CD14-positive monocyte (primary cell): ENCODE measurements at regions not wholly inside any gene's neighbourhood (a gene's known extent, or its start where the extent isn't known, plus 50 kb on each side); places are given as distances from the start of the nearest gene placed in this dataset.
A peak's percentile ranks its signal among the peaks of the same experiment; 100 is the strongest.

Experiments
- DNase-seq, 3 donors: peaks; one replicate each; pipeline ENCODE4 v3.0.0-alpha.2; 2011 to 2022
- H2AFZ ChIP-seq: 2 replicates; pipeline ENCODE4 v1.6.0; 2012; ENCODE audit warnings: mild to moderate bottlenecking, low read depth, low read length, inconsistent platforms; ENCODE audit not compliant: insufficient read depth, poor library complexity, severe bottlenecking
- H3K27ac ChIP-seq, 2 donors: 1 replicate in 1 of 2; 2 replicates in 1 of 2; pipeline ENCODE4 v1.5.1; 2012 to 2013; ENCODE audit warnings: low read length in 2 of 2, control low read depth in 1 of 2, inconsistent platforms in 1 of 2, low read depth in 1 of 2, mild to moderate bottlenecking in 1 of 2
- H3K27me3 ChIP-seq, 2 donors: one replicate each; pipeline versions ENCODE4 v1.6.0 to v1.6.1; 2011 to 2013; ENCODE audit warnings: low read length in 2 of 2; ENCODE audit not compliant: control insufficient read depth in 2 of 2, insufficient read depth in 2 of 2
- H3K36me3 ChIP-seq, 2 donors: replicated peaks in 1 of 2; 1 replicate in 1 of 2; 2 replicates in 1 of 2; pipeline versions ENCODE4 v1.5.1 to v1.6.1; 2012 to 2013; ENCODE audit warnings: low read length in 2 of 2, control low read depth in 1 of 2, inconsistent platforms in 1 of 2, mild to moderate bottlenecking in 1 of 2; ENCODE audit not compliant: insufficient read depth in 2 of 2, control insufficient read depth in 1 of 2
- H3K4me1 ChIP-seq, 2 donors: 1 replicate in 1 of 2; 2 replicates in 1 of 2; pipeline versions ENCODE4 v1.5.1 to v1.6.1; 2012 to 2013; ENCODE audit warnings: low read length in 2 of 2, control low read depth in 1 of 2, inconsistent platforms in 1 of 2, mild to moderate bottlenecking in 1 of 2, moderate library complexity in 1 of 2; ENCODE audit not compliant: insufficient read depth in 2 of 2, control insufficient read depth in 1 of 2
- H3K4me2 ChIP-seq: replicated peaks from 2 replicates; pipeline ENCODE3; 2012; ENCODE audit warnings: low read length, moderate library complexity, mild to moderate bottlenecking; ENCODE audit not compliant: poor library complexity, severe bottlenecking; ENCODE audit errors: extremely low read depth
- H3K4me3 ChIP-seq, 3 experiments: fragments of 200-600 bp in 1 of 3; sonication (generic) in 1 of 3; replicated peaks in 1 of 3; 1 replicate in 2 of 3; 2 replicates in 1 of 3; pipeline ENCODE4 v1.5.1; 2011 to 2013; ENCODE audit warnings: low read length in 3 of 3, mild to moderate bottlenecking in 3 of 3, control low read depth in 2 of 3, low read depth in 2 of 3, inconsistent platforms in 1 of 3, moderate library complexity in 1 of 3
- H3K79me2 ChIP-seq: 2 replicates; pipeline ENCODE4 v1.6.0; 2012; ENCODE audit warnings: mild to moderate bottlenecking, control low read depth, inconsistent platforms, low read length, moderate library complexity; ENCODE audit not compliant: insufficient read depth
- H3K9ac ChIP-seq: 2 replicates; pipeline ENCODE4 v1.6.0; 2017; ENCODE audit warnings: low read length, mild to moderate bottlenecking; ENCODE audit not compliant: insufficient read depth, poor library complexity, severe bottlenecking
- H3K9me3 ChIP-seq, 2 donors: replicated peaks in 1 of 2; 1 replicate in 1 of 2; 2 replicates in 1 of 2; pipeline versions ENCODE4 v1.5.1 to v1.6.1; 2012 to 2013; ENCODE audit warnings: low read length in 2 of 2, control low read depth in 1 of 2; ENCODE audit not compliant: control insufficient read depth in 1 of 2, insufficient read depth in 1 of 2
- H4K20me1 ChIP-seq: 2 replicates; pipeline ENCODE4 v1.6.0; 2012; ENCODE audit warnings: mild to moderate bottlenecking, low read length, control low read depth, moderate library complexity; ENCODE audit not compliant: insufficient read depth
- H3K27ac Mint-ChIP-seq, 7 donors: one replicate each; pipeline ENCODE4 v1.8.0; 2020; ENCODE audit warnings: mild to moderate bottlenecking in 7 of 7, mixed read lengths in 7 of 7, moderate library complexity in 6 of 7, inconsistent platforms in 2 of 7
- H3K27me3 Mint-ChIP-seq, 3 donors: one replicate each; pipeline ENCODE4 v1.8.0; 2021 to 2022; ENCODE audit warnings: low read depth in 3 of 3, mild to moderate bottlenecking in 3 of 3, mixed read lengths in 3 of 3, moderate library complexity in 3 of 3, inconsistent platforms in 1 of 3
- H3K36me3 Mint-ChIP-seq, 2 donors: one replicate each; pipeline ENCODE4 v1.8.0; 2020; ENCODE audit warnings: mixed read lengths in 2 of 2, inconsistent platforms in 1 of 2, mild to moderate bottlenecking in 1 of 2
- H3K4me1 Mint-ChIP-seq: one replicate; pipeline ENCODE4 v1.8.0; 2020; ENCODE audit warnings: mild to moderate bottlenecking, mixed read lengths
- H3K4me3 Mint-ChIP-seq, 2 donors: one replicate each; pipeline ENCODE4 v1.8.0; 2020; ENCODE audit warnings: mild to moderate bottlenecking in 2 of 2, mixed read lengths in 2 of 2, moderate library complexity in 1 of 2
- H3K9me3 Mint-ChIP-seq, 7 donors: one replicate each; pipeline ENCODE4 v1.8.0; 2020 to 2022; ENCODE audit warnings: mixed read lengths in 7 of 7, mild to moderate bottlenecking in 6 of 7, moderate library complexity in 6 of 7, inconsistent platforms in 2 of 7
- CTCF ChIP-seq: fragments of 200-600 bp; IDR thresholded peaks from one replicate; pipeline ENCODE4 v1.8.0; 2022; ENCODE audit warnings: antibody characterized with exemption, mild to moderate bottlenecking
- WGBS: methylation state at CpG from one replicate; pipeline ENCODE4 v1.1.5; 2013; ENCODE audit warnings: missing lambda C conversion rate; ENCODE audit not compliant: insufficient coverage; 5-methylcytosine and 5-hydroxymethylcytosine counted together
- intact Hi-C, 2 donors: fragments of 100-400 bp; cut with micrococcal nuclease; formaldehyde crosslinking; loops; one replicate each; pipeline versions ENCODE4 v1.15.0 to v1.15.1; 2023

- H3K4me1 Mint-ChIP-seq = no peaks in the 10 kb centered on the region
- H3K27me3 Mint-ChIP-seq = no peaks in the 10 kb centered on the region
- Histone ChIP-seq H4K20me1 (no peaks in the 10 kb centered on the region), H3K27me3 (no peaks in the 10 kb centered on the region), H3K79me2 (no peaks in the 10 kb centered on the region), H3K4me1 (no peaks in the 10 kb centered on the region), H3K27ac (no peak overlapping the region), H3K36me3 (no peaks in the 10 kb centered on the region), H3K4me2 (no peak overlapping the region), H3K9me3 (peaks cover 0 to 8% of the 10 kb centered on the region in 2 donors), H2AFZ (no peak overlapping the region), H3K9ac (no peak overlapping the region), H3K4me3 (no peak overlapping the region)
- no peaks in the 10 kb centered on the region for H3K36me3 Mint-ChIP-seq
- no CpG with 5 or more reads among the region's 3 CpGs for WGBS
- TF ChIP-seq CTCF = no peak
- H3K4me3 Mint-ChIP-seq = no peak overlapping the region
- intact Hi-C loops = no loop called here
- DNase-seq = no peak
- peaks cover 0 to 5% (median 2%) of the 10 kb centered on the region in 7 donors for H3K9me3 Mint-ChIP-seq
- H3K27ac Mint-ChIP-seq = no peak overlapping the region
Observed at GRCh38 chr5:118314931-118315330, 673.4 kb downstream of the DTWD2 start.

- Histone ChIP-seq H3K27me3 (no peaks in the 10 kb centered on the region), H2AFZ (no peak overlapping the region), H4K20me1 (no peaks in the 10 kb centered on the region), H3K4me3 (no peak overlapping the region), H3K9ac (no peak overlapping the region), H3K4me2 (no peak overlapping the region), H3K27ac (no peak overlapping the region), H3K36me3 (no peaks in the 10 kb centered on the region), H3K79me2 (no peaks in the 10 kb centered on the region), H3K4me1 (no peaks in the 10 kb centered on the region), H3K9me3 (no peaks in the 10 kb centered on the region)
- Mint-ChIP-seq H3K27ac (peak overlapping the region in 1 of 7 donors; percentile 40), H3K4me1 (no peaks in the 10 kb centered on the region), H3K9me3 (peaks cover 0 to 7% (median 2%) of the 10 kb centered on the region in 7 donors), H3K36me3 (no peaks in the 10 kb centered on the region), H3K4me3 (no peak overlapping the region), H3K27me3 (no peaks in the 10 kb centered on the region)
- no peak for TF ChIP-seq CTCF
- intact Hi-C loops = no loop called here
- no peak for DNase-seq
- WGBS = no CpG with 5 or more reads among the region's 5 CpGs
Observed at GRCh38 chr5:118311103-118311819, 677.1 kb downstream of the DTWD2 start.
